ENCODE measurements at regions not wholly inside any gene's neighbourhood (a gene's known extent, or its start where the extent isn't known, plus 50 kb on each side); places are given as distances from the start of the nearest gene placed in this dataset.

- Histone ChIP-seq H2AFZ (no peak overlapping the region), H3K4me2 (no peak overlapping the region), H3K4me3 (no peak overlapping the region), H3K9me2 (ENCODE audit: insufficient read depth) (no peaks in the 10 kb centered on the region), H3F3A (replicated peaks; ENCODE audit: low read depth) (no peaks in the 10 kb centered on the region), H3K4me1 (ENCODE audit: insufficient read depth) (peaks cover 19% of the 10 kb centered on the region), H3K27me3 (ENCODE audit: insufficient read depth) (no peaks in the 10 kb centered on the region), H3K36me3 (ENCODE audit: insufficient read depth) (no peaks in the 10 kb centered on the region), H3K27ac (ENCODE audit: low read depth) (no peak overlapping the region), H3K79me2 (replicated peaks; ENCODE audit: insufficient read depth) (no peaks in the 10 kb centered on the region), H4K20me1 (replicated peaks; ENCODE audit: insufficient read depth) (no peaks in the 10 kb centered on the region)
- Mint-ChIP-seq H3K4me3 (no peak overlapping the region), H3K9me3 (no peaks in the 10 kb centered on the region), H3K27me3 (ENCODE audit: insufficient read depth, low read depth, poor library complexity) (peaks cover 8% of the 10 kb centered on the region), H3K27ac (no peak overlapping the region), H3K36me3 (ENCODE audit: low read depth) (no peaks in the 10 kb centered on the region), H3K4me1 (peaks cover 28% of the 10 kb centered on the region)
- ATAC-seq (no peak), DNase-seq (ENCODE audit: low spot score) (no peak)
- TF ChIP-seq JUNB (IDR thresholded peaks at IDR 0.05; ENCODE audit: unreplicated experiment) (no peak), CREB1 (CRISPR knock-in tag; IDR thresholded peaks at IDR 0.05; ENCODE audit: low read depth) (no peak), EZH2phosphoT487 (IDR thresholded peaks at IDR 0.05; ENCODE audit: unreplicated experiment) (no peak), POLR2AphosphoS5 (IDR thresholded peaks at IDR 0.05; ENCODE audit: low read depth) (no peak), STAT1 (IDR thresholded peaks at IDR 0.05; ENCODE audit: unreplicated experiment) (no peak), ZNF331 (CRISPR knock-in tag; IDR thresholded peaks at IDR 0.05; ENCODE audit: low read depth) (no peak)
These were observed 118.1 kb downstream of the SIK1 start for GRCh38 chr21:43308815-43309283.

- no peaks in the 10 kb centered on the region for H3K27me3 ChIP-seq (ENCODE audit: insufficient read depth)
- no peaks in the 10 kb centered on the region for H3K9me2 ChIP-seq (ENCODE audit: insufficient read depth)
- no peaks in the 10 kb centered on the region for H3F3A ChIP-seq (replicated peaks; ENCODE audit: low read depth)
- ATAC-seq (no peak), DNase-seq (ENCODE audit: low spot score) (no peak)
- H3K4me1 ChIP-seq (ENCODE audit: insufficient read depth), result peaks cover 19% of the 10 kb centered on the region
- H3K4me2 ChIP-seq, result no peak overlapping the region
- H3K27ac ChIP-seq (ENCODE audit: low read depth), result no peak overlapping the region
- Mint-ChIP-seq H3K27me3 (ENCODE audit: insufficient read depth, low read depth, poor library complexity) (peaks cover 6% of the 10 kb centered on the region), H3K36me3 (ENCODE audit: low read depth) (no peaks in the 10 kb centered on the region), H3K9me3 (no peaks in the 10 kb centered on the region), H3K4me1 (peaks cover 25% of the 10 kb centered on the region), H3K27ac (no peak overlapping the region), H3K4me3 (no peak overlapping the region)
- no peak overlapping the region for H2AFZ ChIP-seq
- H3K36me3 ChIP-seq (ENCODE audit: insufficient read depth), result no peaks in the 10 kb centered on the region
- H3K79me2 ChIP-seq (replicated peaks; ENCODE audit: insufficient read depth), result no peaks in the 10 kb centered on the region
- H3K4me3 ChIP-seq, result no peak overlapping the region
- H4K20me1 ChIP-seq (replicated peaks; ENCODE audit: insufficient read depth), result no peaks in the 10 kb centered on the region
- no peak for TF ChIP-seq STAT1 (IDR thresholded peaks at IDR 0.05; ENCODE audit: unreplicated experiment)
- TF ChIP-seq EZH2 (IDR thresholded peaks at IDR 0.05; ENCODE audit: low read depth, unreplicated experiment), result no peak
- TF ChIP-seq REST (IDR thresholded peaks at IDR 0.05; ENCODE audit: unreplicated experiment), result no peak
- TF ChIP-seq ZNF331 (CRISPR knock-in tag; IDR thresholded peaks at IDR 0.05; ENCODE audit: low read depth), result no peak
- TF ChIP-seq CTCF (conservative IDR thresholded peaks at IDR 0.05; ENCODE audit: low read depth in 2 of 2), result no peak
- TF ChIP-seq EZH2phosphoT487 (IDR thresholded peaks at IDR 0.05; ENCODE audit: unreplicated experiment), result no peak
- no peak for TF ChIP-seq POLR2AphosphoS5 (IDR thresholded peaks at IDR 0.05; ENCODE audit: low read depth)
- TF ChIP-seq CREB1 (CRISPR knock-in tag; IDR thresholded peaks at IDR 0.05; ENCODE audit: low read depth), result no peak
- no peak for TF ChIP-seq JUNB (IDR thresholded peaks at IDR 0.05; ENCODE audit: unreplicated experiment)
- no peak for TF ChIP-seq ETS1 (IDR thresholded peaks at IDR 0.05)
- TF ChIP-seq NANOG (IDR thresholded peaks at IDR 0.05; ENCODE audit: borderline replicate concordance), result no peak
- no peak for TF ChIP-seq ZNF114 (CRISPR knock-in tag; IDR thresholded peaks at IDR 0.05)
These were observed 118.7 kb downstream of the SIK1 start for GRCh38 chr21:43308101-43308814.

All from GM23338 (cell line).